ENCODE measurements at regions not wholly inside any gene's neighbourhood (a gene's known extent, or its start where the extent isn't known, plus 50 kb on each side); places are given as distances from the start of the nearest gene placed in this dataset.

DNA sequence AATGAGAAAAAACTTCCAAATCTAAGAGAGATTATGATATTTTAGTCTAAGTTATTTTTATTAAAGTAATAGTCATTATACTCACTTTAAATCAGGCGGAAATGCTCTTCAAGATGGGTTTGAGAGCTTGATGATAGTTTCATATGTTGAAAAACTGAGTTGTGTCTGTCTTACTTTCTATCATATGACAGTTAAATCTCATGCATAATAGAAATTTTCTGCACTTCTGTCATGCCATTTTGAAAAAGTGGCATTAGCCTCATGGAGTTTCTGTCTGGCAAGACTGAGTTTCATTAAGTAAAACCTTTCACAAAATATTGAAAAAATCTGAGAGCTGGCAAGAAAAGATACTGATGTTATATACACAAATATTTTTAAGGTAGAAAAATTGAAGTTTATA, 511.8 kb downstream of the EPHA3 start:
- 84 to 90% methylated on average over 1 of the region's 1 CpG for WGBS, 2 donors
- ATAC-seq (ENCODE audit: low FRiP score in 2 of 2), result no peak
- Histone ChIP-seq H3K36me3 (no peaks in the 10 kb centered on the region), H3K27ac (no peak overlapping the region), H3K27me3 (no peaks in the 10 kb centered on the region), H3K4me3 (no peak overlapping the region), H3K9me3 (no peaks in the 10 kb centered on the region), H3K4me1 (no peaks in the 10 kb centered on the region)
- no peak for TF ChIP-seq EP300 (IDR thresholded peaks at IDR 0.05)
- no peak for TF ChIP-seq POLR2AphosphoS5 (IDR thresholded peaks at IDR 0.05)
- no peak for TF ChIP-seq CTCF (IDR thresholded peaks at IDR 0.05)
- no peak for TF ChIP-seq POLR2A (IDR thresholded peaks at IDR 0.05)
- DNase-seq, result no peak

DNA sequence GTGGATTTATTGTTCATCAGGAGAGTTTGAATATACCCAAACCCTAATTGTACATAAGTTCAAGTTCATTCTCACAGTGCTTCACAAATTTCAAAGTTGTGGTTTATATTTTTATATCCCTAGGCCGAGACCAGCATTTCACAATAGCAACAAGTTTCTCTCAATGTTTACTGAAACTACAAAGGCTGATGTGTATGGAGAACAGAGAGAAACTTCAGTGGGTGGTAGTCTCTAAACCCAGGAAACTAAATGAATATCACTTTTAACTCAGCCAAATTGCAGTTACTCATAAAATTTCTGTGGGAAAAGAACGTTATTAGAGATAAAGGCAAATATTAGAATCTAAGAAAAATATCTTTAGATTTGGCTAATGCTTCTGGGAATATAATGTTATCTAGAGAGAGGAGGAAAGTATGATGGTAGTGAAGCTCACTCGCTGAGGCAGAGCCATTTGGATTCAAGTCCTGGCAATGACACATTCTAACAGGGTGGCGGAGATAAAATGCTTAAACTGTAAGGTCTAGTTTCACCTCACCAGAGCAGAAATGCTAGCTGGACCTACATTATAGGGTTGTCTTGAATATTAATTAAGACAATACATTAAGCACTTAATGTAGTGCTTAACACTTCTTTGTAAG, 514.8 kb downstream of the EPHA3 start:
- Histone ChIP-seq H3K4me1 (no peaks in the 10 kb centered on the region), H3K36me3 (no peaks in the 10 kb centered on the region), H3K27ac (no peak overlapping the region), H3K4me3 (no peak overlapping the region), H3K9me3 (no peaks in the 10 kb centered on the region), H3K27me3 (no peaks in the 10 kb centered on the region)
- no peak for ATAC-seq (ENCODE audit: low FRiP score in 2 of 2)
- TF ChIP-seq CTCF (IDR thresholded peaks at IDR 0.05), result no peak
- no peak for TF ChIP-seq POLR2AphosphoS5 (IDR thresholded peaks at IDR 0.05)
- no peak for TF ChIP-seq EP300 (IDR thresholded peaks at IDR 0.05)
- TF ChIP-seq POLR2A (IDR thresholded peaks at IDR 0.05), result no peak
- no peak for DNase-seq
- WGBS, 2 donors, result 70 to 80% methylated on average over 4 of the region's 4 CpGs

GRCh38 chr3:89624494-89624893, 517.1 kb downstream of the EPHA3 start:
- 79% methylated on average over 4 of the region's 4 CpGs for WGBS, 2 donors
- Histone ChIP-seq H3K36me3 (no peaks in the 10 kb centered on the region), H3K27me3 (no peaks in the 10 kb centered on the region), H3K9me3 (no peaks in the 10 kb centered on the region), H3K27ac (no peak overlapping the region), H3K4me3 (no peak overlapping the region), H3K4me1 (no peaks in the 10 kb centered on the region)
- TF ChIP-seq POLR2AphosphoS5 (IDR thresholded peaks at IDR 0.05), result no peak
- DNase-seq, result no peak
- ATAC-seq (ENCODE audit: low FRiP score in 2 of 2), result no peak

DNA sequence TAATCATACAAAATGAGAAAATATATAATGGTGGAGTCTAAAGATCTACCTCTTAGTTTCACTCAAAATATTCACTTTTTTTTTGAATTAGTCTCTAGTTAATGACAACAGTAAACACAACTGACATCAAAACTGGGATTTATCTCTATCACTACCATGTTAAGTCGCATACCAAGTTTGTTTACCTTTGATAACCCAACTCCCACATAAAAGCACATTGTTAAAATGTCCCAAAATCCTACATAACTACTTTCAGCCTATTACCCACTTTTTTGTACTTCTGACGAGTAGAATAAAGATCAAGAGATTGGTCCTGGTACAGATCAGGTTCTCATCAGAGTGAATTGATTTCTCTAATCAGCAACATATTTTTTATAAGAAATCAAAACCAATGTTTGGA, 518.5 kb downstream of the EPHA3 start:
- TF ChIP-seq POLR2AphosphoS5 (IDR thresholded peaks at IDR 0.05), result no peak
- no peak overlapping the region for H3K4me3 ChIP-seq
- H3K9me3 ChIP-seq, result no peaks in the 10 kb centered on the region
- H3K4me1 ChIP-seq, result no peaks in the 10 kb centered on the region
- no peak overlapping the region for H3K27ac ChIP-seq
- H3K27me3 ChIP-seq, result no peaks in the 10 kb centered on the region
- no peak for DNase-seq
- H3K36me3 ChIP-seq, result no peaks in the 10 kb centered on the region
- no peak for ATAC-seq (ENCODE audit: low FRiP score in 2 of 2)
- WGBS, 2 donors, result 47 to 49% methylated on average over 2 of the region's 2 CpGs

DNA sequence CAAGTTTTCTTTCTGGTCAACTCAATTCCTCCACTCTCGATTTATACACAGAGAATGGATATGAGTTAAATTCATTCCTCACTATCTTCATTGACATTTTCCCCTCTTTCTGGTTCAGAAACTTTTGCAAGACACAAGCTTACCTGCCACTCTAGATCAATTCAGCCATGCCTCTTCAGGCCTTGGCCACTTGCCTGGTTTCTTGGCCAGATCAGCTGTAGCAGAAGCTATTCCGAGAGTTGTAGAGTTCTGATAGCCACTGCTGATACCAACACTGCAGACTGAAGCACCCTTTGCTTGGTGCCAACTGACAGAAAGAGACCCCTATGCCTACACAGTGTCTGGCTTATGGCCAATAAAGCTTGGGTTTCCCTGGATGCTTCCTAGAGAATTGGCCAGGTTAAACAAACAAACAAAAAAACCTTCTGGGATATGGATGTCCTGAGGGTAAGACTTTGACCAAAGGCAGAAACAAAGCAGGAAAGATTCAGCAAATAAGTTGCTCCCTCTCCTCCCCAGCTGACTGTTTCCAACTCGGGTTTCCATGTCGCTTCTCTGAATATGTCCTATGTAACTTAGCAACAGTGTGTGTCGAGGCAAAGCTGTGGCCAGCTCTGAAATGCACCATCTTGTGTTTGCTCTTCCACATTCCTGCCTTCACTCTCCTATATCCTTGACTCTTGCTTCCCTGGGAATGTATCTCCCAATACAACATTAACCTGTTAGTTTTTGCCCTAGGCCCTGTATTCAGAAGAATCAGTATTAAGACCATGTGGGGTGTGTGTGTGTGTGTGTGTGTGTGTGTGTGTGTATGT, 521.6 kb downstream of the EPHA3 start:
- H3K4me1 ChIP-seq, result no peaks in the 10 kb centered on the region
- no peaks in the 10 kb centered on the region for H3K36me3 ChIP-seq
- no peak for DNase-seq
- 68 to 85% methylated on average over 5 of the region's 5 CpGs for WGBS, 2 donors
- no peaks in the 10 kb centered on the region for H3K27me3 ChIP-seq
- no peak overlapping the region for H3K27ac ChIP-seq
- no peak for TF ChIP-seq EP300 (IDR thresholded peaks at IDR 0.05)
- TF ChIP-seq POLR2AphosphoS5 (IDR thresholded peaks at IDR 0.05), result no peak
- TF ChIP-seq POLR2A (IDR thresholded peaks at IDR 0.05), result no peak
- no peak for TF ChIP-seq CTCF (IDR thresholded peaks at IDR 0.05)
- no peak for ATAC-seq (ENCODE audit: low FRiP score in 2 of 2)
- H3K4me3 ChIP-seq, result no peak overlapping the region
- H3K9me3 ChIP-seq, result no peaks in the 10 kb centered on the region

- Histone ChIP-seq H3K27me3 (no peaks in the 10 kb centered on the region), H3K27ac (no peak overlapping the region), H3K4me3 (no peak overlapping the region), H3K9me3 (no peaks in the 10 kb centered on the region), H3K36me3 (no peaks in the 10 kb centered on the region), H3K4me1 (no peaks in the 10 kb centered on the region)
- ATAC-seq (ENCODE audit: low FRiP score in 2 of 2) (no peak), DNase-seq (no peak)
- TF ChIP-seq EP300 (IDR thresholded peaks at IDR 0.05) (no peak), POLR2A (IDR thresholded peaks at IDR 0.05) (no peak), CTCF (IDR thresholded peaks at IDR 0.05) (no peak), POLR2AphosphoS5 (IDR thresholded peaks at IDR 0.05) (no peak)
These were observed 527.7 kb downstream of the EPHA3 start for GRCh38 chr3:89635137-89635536.
